Tibial artery (tissue), 4 donors: ENCODE measurements at regions not wholly inside any gene's neighbourhood (a gene's known extent, or its start where the extent isn't known, plus 50 kb on each side); places are given as distances from the start of the nearest gene placed in this dataset.
"Not testable (repeated sequence)": the region's sequence is repeated elsewhere in the genome, so short reads cannot be mapped to it uniquely, and the experiment has no call there.

Source experiments
- DNase-seq, 2 donors: peaks; one replicate each; pipeline ENCODE4 v3.0.0-alpha.2; 2019
- H3K27ac ChIP-seq, 2 donors: fragments of 200-600 bp; sonication (generic) in 1 of 2; 1 replicate in 1 of 2; 2 replicates in 1 of 2; pipeline ENCODE4 v1.5.1; 2018 to 2019; ENCODE audit warnings: mild to moderate bottlenecking in 1 of 2
- H3K27me3 ChIP-seq, 2 donors: fragments of 200-600 bp; sonication (generic) in 1 of 2; one replicate each; pipeline versions ENCODE4 v1.5.1 to v1.6.0; 2016 to 2019
- H3K36me3 ChIP-seq, 3 donors: fragments of 200-600 bp; sonication (generic) in 2 of 3; one replicate each; pipeline ENCODE4 v1.5.1; 2016 to 2019; ENCODE audit warnings: mild to moderate bottlenecking in 2 of 3
- H3K4me1 ChIP-seq, 4 donors: fragments of 200-600 bp; sonication (generic) in 2 of 4; 1 replicate in 3 of 4; 2 replicates in 1 of 4; pipeline ENCODE4 v1.5.1; 2016 to 2019
- H3K4me3 ChIP-seq, 2 donors: fragments of 200-600 bp; sonication (generic) in 1 of 2; 1 replicate in 1 of 2; 2 replicates in 1 of 2; pipeline ENCODE4 v1.5.1; 2018 to 2019; ENCODE audit warnings: mild to moderate bottlenecking in 2 of 2
- H3K9me3 ChIP-seq, 3 donors: fragments of 200-600 bp; sonication (generic) in 1 of 3; one replicate each; pipeline ENCODE4 v1.5.1; 2016 to 2019
- intact Hi-C: fragments of 100-400 bp; cut with DNase I; formaldehyde crosslinking; loops from one replicate; pipeline ENCODE4 v1.15.0; 2023; ENCODE audit warnings: low total_unique reads
- TF ChIP-seq, protein P1 (sequence below), 2 experiments: fragments of 200-600 bp in 1 of 2; fragments of 450-650 bp in 1 of 2; IDR thresholded peaks; one replicate each; pipeline ENCODE4 v1.5.1; 2017 to 2019; ENCODE audit warnings: antibody characterized with exemption in 2 of 2, mild to moderate bottlenecking in 1 of 2, moderate library complexity in 1 of 2

DNA sequence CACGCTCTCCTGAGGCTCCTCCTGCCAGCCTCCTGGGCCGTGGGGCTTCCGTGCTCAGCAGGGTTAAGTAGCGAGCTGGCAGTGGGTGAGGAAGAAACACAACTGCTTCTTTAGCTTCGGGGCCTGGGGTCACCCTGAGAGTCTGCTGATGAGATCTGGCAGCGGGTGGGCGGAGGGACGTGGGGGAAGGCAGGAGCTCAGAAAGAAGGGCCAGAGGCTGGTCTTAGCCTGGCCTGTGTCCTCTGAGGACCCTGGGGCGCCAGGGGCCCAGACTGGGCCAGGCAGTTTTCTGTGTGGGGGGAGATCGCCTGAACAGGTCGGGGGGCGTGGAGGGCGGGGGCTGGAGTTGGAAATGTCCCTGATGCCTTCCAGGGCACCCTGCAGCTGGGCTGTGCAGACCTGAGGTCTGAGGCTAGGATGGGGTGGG, 97.8 kb upstream of the GSE1 start:
- Histone ChIP-seq H3K27ac (peak overlapping the region; percentile 73 to 81), H3K36me3 (no peaks in the 10 kb centered on the region), H3K4me1 (peaks cover 7 to 36% (median 30%) of the 10 kb centered on the region in 4 donors), H3K9me3 (no peaks in the 10 kb centered on the region), H3K4me3 (peak overlapping the region; percentile 1 to 15), H3K27me3 (no peaks in the 10 kb centered on the region)
- TF ChIP-seq, protein P1, sequence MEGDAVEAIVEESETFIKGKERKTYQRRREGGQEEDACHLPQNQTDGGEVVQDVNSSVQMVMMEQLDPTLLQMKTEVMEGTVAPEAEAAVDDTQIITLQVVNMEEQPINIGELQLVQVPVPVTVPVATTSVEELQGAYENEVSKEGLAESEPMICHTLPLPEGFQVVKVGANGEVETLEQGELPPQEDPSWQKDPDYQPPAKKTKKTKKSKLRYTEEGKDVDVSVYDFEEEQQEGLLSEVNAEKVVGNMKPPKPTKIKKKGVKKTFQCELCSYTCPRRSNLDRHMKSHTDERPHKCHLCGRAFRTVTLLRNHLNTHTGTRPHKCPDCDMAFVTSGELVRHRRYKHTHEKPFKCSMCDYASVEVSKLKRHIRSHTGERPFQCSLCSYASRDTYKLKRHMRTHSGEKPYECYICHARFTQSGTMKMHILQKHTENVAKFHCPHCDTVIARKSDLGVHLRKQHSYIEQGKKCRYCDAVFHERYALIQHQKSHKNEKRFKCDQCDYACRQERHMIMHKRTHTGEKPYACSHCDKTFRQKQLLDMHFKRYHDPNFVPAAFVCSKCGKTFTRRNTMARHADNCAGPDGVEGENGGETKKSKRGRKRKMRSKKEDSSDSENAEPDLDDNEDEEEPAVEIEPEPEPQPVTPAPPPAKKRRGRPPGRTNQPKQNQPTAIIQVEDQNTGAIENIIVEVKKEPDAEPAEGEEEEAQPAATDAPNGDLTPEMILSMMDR (IDR thresholded peaks at IDR 0.05): no peak
- intact Hi-C loops: loop anchor here (5.0 kb wide), 1 partner anchor 37 kb away; no protein-coding TSS in a partner anchor
- DNase-seq: no peak

DNA sequence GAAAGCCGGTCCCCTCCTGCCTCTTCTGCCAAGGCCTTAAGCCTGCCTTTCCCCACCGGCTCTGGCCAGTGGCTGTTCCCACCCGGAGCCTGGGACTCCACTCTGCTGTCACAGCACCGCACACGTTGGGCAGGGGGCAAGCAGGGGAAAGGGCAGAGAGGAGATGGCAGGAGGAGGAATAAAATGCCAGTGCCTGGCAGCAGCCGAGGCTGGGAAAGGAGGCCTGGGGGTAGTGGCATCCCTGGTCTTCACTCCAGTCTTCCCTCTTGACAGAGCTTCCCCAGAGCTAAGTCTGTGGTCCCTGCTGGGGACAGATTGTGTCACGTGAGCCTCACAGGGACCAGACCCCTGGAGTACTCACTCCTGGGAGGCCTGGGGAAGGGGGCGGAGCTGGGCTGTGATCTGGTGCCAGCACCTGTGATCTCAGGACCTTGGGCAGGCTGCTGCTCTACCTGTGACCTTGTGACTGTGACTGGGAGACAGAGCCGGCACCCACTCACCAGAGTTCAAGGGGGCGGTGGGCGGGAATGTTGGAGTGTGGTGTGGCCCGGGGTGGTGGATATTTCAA, 97.2 kb upstream of the GSE1 start:
- TF ChIP-seq, protein P1 (IDR thresholded peaks at IDR 0.05): no peak
- H3K27ac ChIP-seq: peak overlapping the region; percentile 73 to 81
- H3K36me3 ChIP-seq: no peaks in the 10 kb centered on the region
- H3K9me3 ChIP-seq: no peaks in the 10 kb centered on the region
- intact Hi-C loops: loop anchor here (5.0 kb wide), 1 partner anchor 36 kb away; no protein-coding TSS in a partner anchor
- H3K4me1 ChIP-seq: peaks cover 7 to 41% (median 30%) of the 10 kb centered on the region in 4 donors
- H3K4me3 ChIP-seq: no peak overlapping the region
- no peak for DNase-seq
- H3K27me3 ChIP-seq: no peaks in the 10 kb centered on the region

DNA sequence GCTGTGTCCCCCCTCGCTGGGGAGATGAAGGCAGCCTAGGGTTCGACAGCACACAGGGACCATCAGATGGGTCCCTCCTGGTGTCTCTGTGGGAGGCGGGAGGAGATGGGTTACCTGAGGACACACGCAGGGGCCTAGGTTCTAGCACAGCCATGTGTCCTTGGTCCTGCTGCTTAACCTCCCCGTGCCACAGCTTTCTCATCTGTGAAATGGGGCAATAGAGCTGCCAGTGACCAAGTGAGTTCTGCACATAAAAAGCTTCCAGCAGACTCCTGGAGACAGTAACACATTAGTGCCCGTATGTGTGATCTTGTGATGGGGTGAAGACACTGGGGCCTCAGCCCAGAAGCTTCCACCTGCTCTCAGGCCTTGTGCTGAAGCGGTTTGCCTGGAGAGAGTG, 96.0 kb upstream of the GSE1 start:
- no peak overlapping the region for H3K27ac ChIP-seq
- intact Hi-C loops: loop anchor here (5.0 kb wide), 1 partner anchor 35 kb away; no protein-coding TSS in a partner anchor
- no peaks in the 10 kb centered on the region for H3K9me3 ChIP-seq
- peaks cover 7 to 51% (median 32%) of the 10 kb centered on the region in 4 donors for H3K4me1 ChIP-seq
- DNase-seq: no peak
- TF ChIP-seq, protein P1 (IDR thresholded peaks at IDR 0.05): no peak
- H3K36me3 ChIP-seq: no peaks in the 10 kb centered on the region
- no peaks in the 10 kb centered on the region for H3K27me3 ChIP-seq
- H3K4me3 ChIP-seq: no peak overlapping the region

DNA sequence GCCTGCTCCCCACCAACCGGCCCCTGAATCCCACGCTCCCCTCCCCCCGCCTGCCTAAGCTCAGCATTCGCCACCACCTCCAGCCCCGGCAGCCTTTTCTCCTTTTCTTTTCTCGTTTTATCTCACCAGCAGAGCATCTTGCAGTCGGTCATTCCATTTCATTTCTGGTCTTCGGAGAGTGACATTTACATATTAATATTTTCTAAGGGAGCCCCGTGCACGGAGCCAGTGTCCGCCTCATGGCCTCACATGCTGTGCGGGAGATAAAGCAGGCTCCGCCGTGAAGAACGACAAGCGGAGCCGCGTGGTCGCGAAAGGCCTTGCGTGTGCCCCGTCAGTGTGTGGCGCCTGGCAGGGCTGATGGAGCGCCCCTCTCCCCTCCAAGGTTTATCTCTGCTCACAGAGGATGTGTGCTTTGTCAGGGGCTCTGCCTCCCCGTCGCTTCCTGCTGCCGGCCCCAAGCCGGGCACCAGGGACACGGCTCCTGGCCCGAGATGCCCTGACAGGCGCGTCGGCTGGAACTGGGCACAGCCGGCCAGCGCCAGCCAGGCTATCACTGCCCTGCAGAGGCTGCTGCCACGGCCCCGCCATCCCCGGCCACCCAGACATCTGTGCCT, 95.5 kb upstream of the GSE1 start:
- H3K9me3 ChIP-seq: no peaks in the 10 kb centered on the region
- no peak for DNase-seq
- H3K4me1 ChIP-seq: peaks cover 7 to 55% (median 36%) of the 10 kb centered on the region in 4 donors
- TF ChIP-seq, protein P1 (IDR thresholded peaks at IDR 0.05): no peak
- H3K27ac ChIP-seq: no peak overlapping the region
- H3K27me3 ChIP-seq: no peaks in the 10 kb centered on the region
- no peaks in the 10 kb centered on the region for H3K36me3 ChIP-seq
- no peak overlapping the region for H3K4me3 ChIP-seq
- intact Hi-C loops: loop anchor here (5.0 kb wide), 1 partner anchor 35 kb away; no protein-coding TSS in a partner anchor

DNA sequence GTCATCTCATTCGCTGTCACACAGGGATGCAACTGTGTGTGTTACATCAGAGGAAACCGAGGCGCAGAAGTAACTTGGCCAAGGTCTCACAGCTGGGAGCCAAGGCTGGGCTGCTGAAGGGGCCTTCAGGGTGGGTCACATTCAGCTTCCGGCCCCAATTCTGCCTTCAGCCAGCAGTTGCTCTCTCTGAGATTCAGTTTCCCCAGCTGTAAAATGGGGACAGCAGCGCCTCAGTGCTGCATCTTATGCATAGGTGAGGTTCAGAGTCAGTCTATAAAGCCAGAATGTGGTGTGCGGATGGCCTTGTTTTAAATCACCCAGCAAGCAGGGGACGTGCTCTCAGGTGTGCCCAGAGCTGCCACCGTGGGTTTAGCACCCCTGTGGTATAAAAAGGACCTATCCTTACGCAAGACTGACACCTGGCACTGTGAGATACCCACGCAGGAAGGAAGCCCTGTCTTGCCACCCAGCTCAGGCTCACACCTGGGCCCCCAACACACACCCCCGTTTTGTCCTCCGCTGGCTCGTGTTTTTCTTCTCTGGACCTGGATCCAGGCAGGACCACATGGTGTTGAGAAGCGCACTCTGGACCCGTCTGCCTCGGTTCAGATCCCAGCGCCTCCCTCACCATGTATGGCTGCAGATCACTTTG, 94.6 kb upstream of the GSE1 start:
- intact Hi-C loops: loop anchor here (5.0 kb wide), 1 partner anchor 34 kb away; no protein-coding TSS in a partner anchor
- peaks cover 7 to 55% (median 40%) of the 10 kb centered on the region in 4 donors for H3K4me1 ChIP-seq
- TF ChIP-seq, protein P1 (IDR thresholded peaks at IDR 0.05): no peak

DNA sequence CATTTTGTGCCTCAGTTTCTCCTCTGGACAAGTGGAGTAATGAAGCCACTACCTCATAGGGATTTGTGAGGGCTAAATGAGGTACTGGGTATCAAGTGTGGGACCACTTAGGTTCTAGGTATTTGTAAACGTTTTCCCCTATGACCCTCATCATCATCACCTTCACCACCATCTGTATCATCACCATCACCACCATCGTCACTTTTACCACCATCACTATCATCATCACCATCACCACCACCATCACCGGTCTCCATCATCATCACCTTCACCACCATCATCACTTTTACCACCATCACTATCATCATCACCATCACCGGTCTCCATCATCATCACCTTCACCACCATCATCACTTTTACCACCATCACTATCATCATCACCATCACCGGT, 94.1 kb upstream of the GSE1 start:
- not testable (repeated sequence) for H3K9me3 ChIP-seq, H3K27me3 ChIP-seq, H3K27ac ChIP-seq, DNase-seq, H3K4me3 ChIP-seq, H3K36me3 ChIP-seq
- intact Hi-C loops: loop anchor here (5.0 kb wide), 1 partner anchor 33 kb away; no protein-coding TSS in a partner anchor
- H3K4me1 ChIP-seq: peaks cover 7 to 55% (median 40%) of the 10 kb centered on the region in 4 donors

More for the DNA sequence above, 94.6 kb upstream of the GSE1 start:
- H3K4me3 ChIP-seq: no peak overlapping the region
- H3K36me3 ChIP-seq: no peaks in the 10 kb centered on the region
- DNase-seq: no peak
- H3K27me3 ChIP-seq: no peaks in the 10 kb centered on the region
- no peak overlapping the region for H3K27ac ChIP-seq
- no peaks in the 10 kb centered on the region for H3K9me3 ChIP-seq
